HCT116 (cell line): ENCODE measurements at regions not wholly inside any gene's neighbourhood (a gene's known extent, or its start where the extent isn't known, plus 50 kb on each side); places are given as distances from the start of the nearest gene placed in this dataset.

Experiments
- CEBPB ChIP-seq: IDR thresholded peaks from 2 replicates; pipeline ENCODE4 v1.6.1; 2012; ENCODE audit warnings: low read depth
- CTCF ChIP-seq, 3 experiments: fragments of 200-600 bp in 1 of 3; sonication (generic) in 1 of 3; IDR thresholded peaks in 2 of 3; conservative IDR thresholded peaks in 1 of 3; 2 replicates each; pipeline ENCODE4 v1.5.1; 2012 to 2017; ENCODE audit warnings: low read depth in 2 of 3, low read length in 2 of 3, antibody characterized with exemption in 1 of 3, borderline replicate concordance in 1 of 3, control low read depth in 1 of 3, mild to moderate bottlenecking in 1 of 3, mixed read lengths in 1 of 3, mixed run types in 1 of 3, moderate library complexity in 1 of 3; ENCODE audit not compliant: insufficient read depth in 1 of 3
- POLR2A ChIP-seq: IDR thresholded peaks from 2 replicates; pipeline ENCODE4 v1.7.0; 2011; ENCODE audit warnings: borderline replicate concordance; ENCODE audit not compliant: insufficient read depth, insufficient read length; ENCODE audit errors: extremely low read depth

- TF ChIP-seq CTCF (IDR thresholded peaks at IDR 0.05 in 2 of 3, conservative IDR thresholded peaks at IDR 0.05 in 1 of 3; ENCODE audit: borderline replicate concordance in 1 of 3, insufficient read depth in 1 of 3, low read depth in 2 of 3, low read length in 2 of 3): no peak
- TF ChIP-seq CEBPB: no peak
- no peak for TF ChIP-seq POLR2A
Observed at GRCh38 chr3:76789237-76789636, 250.7 kb upstream of the ROBO2 start.
